Parathyroid adenoma (tissue), 2 donors: ENCODE measurements at regions not wholly inside any gene's neighbourhood (a gene's known extent, or its start where the extent isn't known, plus 50 kb on each side); places are given as distances from the start of the nearest gene placed in this dataset.

Experiments used
- H2AFZ ChIP-seq: fragments of 300-600 bp; sonication (generic); one replicate; pipeline ENCODE4 v1.7.0; 2017; ENCODE audit warnings: antibody characterized with exemption, mild to moderate bottlenecking
- H3K27ac ChIP-seq: fragments of 300-600 bp; sonication (generic); one replicate; pipeline ENCODE4 v1.7.0; 2017
- H3K27me3 ChIP-seq: fragments of 300-600 bp; sonication (generic); one replicate; pipeline ENCODE4 v1.7.0; 2017; ENCODE audit warnings: low read length; ENCODE audit not compliant: control insufficient read depth, insufficient read depth
- H3K36me3 ChIP-seq: fragments of 300-600 bp; sonication (generic); one replicate; pipeline ENCODE4 v1.7.0; 2017; ENCODE audit warnings: low read length; ENCODE audit not compliant: control insufficient read depth, insufficient read depth
- H3K4me1 ChIP-seq: fragments of 300-600 bp; sonication (generic); one replicate; pipeline ENCODE4 v1.7.0; 2017; ENCODE audit warnings: control low read depth
- H3K4me2 ChIP-seq: fragments of 300-600 bp; sonication (generic); one replicate; pipeline ENCODE4 v1.7.0; 2017; ENCODE audit warnings: low read length
- H3K4me3 ChIP-seq: fragments of 300-600 bp; sonication (generic); one replicate; pipeline ENCODE4 v1.7.0; 2017; ENCODE audit warnings: low read depth, low read length
- H3K79me2 ChIP-seq: fragments of 300-600 bp; sonication (generic); one replicate; pipeline ENCODE4 v1.7.0; 2017; ENCODE audit warnings: control low read depth
- H3K9ac ChIP-seq: fragments of 300-600 bp; sonication (generic); one replicate; pipeline ENCODE4 v1.7.0; 2017; ENCODE audit warnings: mild to moderate bottlenecking
- H3K9me3 ChIP-seq: fragments of 300-600 bp; sonication (generic); one replicate; pipeline ENCODE4 v1.7.0; 2017; ENCODE audit warnings: low read length; ENCODE audit not compliant: control insufficient read depth
- TF ChIP-seq, protein P1 (sequence below): fragments of 300-600 bp; sonication (generic); IDR thresholded peaks from one replicate; pipeline ENCODE4 v1.7.0; 2017; ENCODE audit warnings: antibody characterized with exemption, mild to moderate bottlenecking
- donor health status: primary hyperparathyroidism.

DNA sequence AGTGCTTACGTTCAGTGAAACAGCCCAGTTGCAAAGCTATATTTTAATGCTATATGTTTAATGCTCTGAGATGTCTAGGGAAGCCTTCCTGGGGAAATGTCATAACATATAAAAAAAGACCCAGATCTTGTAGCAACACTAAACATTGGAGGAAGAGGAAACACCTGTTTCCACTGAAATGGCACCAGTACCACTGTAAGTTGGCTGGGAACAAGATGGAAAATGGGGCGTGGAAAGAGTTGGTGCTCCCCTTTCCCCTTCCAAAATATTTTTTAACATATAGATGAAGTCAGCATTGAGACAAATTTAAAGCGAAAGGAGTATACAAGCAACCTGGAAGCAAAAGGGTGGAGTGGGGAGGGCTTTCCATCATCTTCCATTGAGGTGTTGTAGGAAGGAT, 289.9 kb upstream of the COL8A1 start:
- H3K4me2 ChIP-seq = no peak overlapping the region
- no peaks in the 10 kb centered on the region for H3K36me3 ChIP-seq
- no peaks in the 10 kb centered on the region for H3K79me2 ChIP-seq
- no peak overlapping the region for H3K9ac ChIP-seq
- no peak overlapping the region for H3K27ac ChIP-seq
- no peaks in the 10 kb centered on the region for H3K9me3 ChIP-seq
- H3K27me3 ChIP-seq = no peaks in the 10 kb centered on the region
- no peak overlapping the region for H2AFZ ChIP-seq
- H3K4me1 ChIP-seq = peaks cover 2% of the 10 kb centered on the region
- no peak overlapping the region for H3K4me3 ChIP-seq
- TF ChIP-seq, protein P1, sequence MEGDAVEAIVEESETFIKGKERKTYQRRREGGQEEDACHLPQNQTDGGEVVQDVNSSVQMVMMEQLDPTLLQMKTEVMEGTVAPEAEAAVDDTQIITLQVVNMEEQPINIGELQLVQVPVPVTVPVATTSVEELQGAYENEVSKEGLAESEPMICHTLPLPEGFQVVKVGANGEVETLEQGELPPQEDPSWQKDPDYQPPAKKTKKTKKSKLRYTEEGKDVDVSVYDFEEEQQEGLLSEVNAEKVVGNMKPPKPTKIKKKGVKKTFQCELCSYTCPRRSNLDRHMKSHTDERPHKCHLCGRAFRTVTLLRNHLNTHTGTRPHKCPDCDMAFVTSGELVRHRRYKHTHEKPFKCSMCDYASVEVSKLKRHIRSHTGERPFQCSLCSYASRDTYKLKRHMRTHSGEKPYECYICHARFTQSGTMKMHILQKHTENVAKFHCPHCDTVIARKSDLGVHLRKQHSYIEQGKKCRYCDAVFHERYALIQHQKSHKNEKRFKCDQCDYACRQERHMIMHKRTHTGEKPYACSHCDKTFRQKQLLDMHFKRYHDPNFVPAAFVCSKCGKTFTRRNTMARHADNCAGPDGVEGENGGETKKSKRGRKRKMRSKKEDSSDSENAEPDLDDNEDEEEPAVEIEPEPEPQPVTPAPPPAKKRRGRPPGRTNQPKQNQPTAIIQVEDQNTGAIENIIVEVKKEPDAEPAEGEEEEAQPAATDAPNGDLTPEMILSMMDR = no peak

DNA sequence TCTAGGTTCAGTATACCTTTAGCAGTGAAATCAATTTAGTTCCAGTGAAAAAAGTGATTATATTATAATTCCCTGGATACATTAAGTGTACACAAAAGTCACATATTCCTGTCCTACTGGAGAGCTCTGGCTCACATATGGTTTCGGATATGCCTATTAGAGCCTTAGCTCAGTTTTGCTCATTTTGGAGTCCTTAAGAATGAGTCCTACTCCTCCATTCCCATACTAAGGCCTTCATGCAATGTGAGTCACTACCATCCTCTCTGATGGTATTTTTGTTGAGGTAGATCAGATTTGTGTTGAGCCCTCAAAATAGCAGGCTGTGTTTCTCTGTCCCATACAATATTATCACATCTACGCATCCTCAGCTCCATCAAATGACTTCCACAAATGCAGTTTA, 294.2 kb upstream of the COL8A1 start:
- Histone ChIP-seq H3K9me3 (no peaks in the 10 kb centered on the region), H3K4me1 (peaks cover 18% of the 10 kb centered on the region), H2AFZ (peak overlapping the region; percentile 8), H3K27ac (no peak overlapping the region), H3K27me3 (no peaks in the 10 kb centered on the region), H3K9ac (no peak overlapping the region), H3K4me2 (no peak overlapping the region), H3K79me2 (no peaks in the 10 kb centered on the region), H3K4me3 (no peak overlapping the region), H3K36me3 (no peaks in the 10 kb centered on the region)
- TF ChIP-seq, protein P1 = no peak

DNA sequence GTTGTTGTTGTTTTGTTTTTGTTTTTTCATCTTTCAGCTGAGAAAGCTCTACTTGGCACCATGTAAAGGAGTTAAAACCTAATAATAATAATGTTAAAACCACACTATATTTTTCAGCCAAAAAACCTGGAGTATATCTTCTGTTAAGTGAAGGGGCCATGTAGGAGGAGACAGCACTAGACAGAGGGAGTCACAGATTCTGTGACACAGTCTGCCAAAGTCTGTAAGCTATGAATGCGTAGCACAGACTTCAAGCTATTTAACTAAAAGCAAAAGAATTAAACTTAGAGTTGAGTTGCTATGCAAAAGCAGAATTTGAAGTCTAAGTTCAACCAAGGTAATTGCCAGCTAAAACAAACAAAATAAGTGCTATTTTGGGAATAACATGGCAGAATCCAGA, 296.0 kb upstream of the COL8A1 start:
- H3K36me3 ChIP-seq = no peaks in the 10 kb centered on the region
- no peaks in the 10 kb centered on the region for H3K27me3 ChIP-seq
- peak overlapping the region; percentile 45 for H3K4me2 ChIP-seq
- no peaks in the 10 kb centered on the region for H3K79me2 ChIP-seq
- no peak overlapping the region for H3K4me3 ChIP-seq
- H2AFZ ChIP-seq = peak overlapping the region; percentile 59
- peaks cover 18% of the 10 kb centered on the region for H3K4me1 ChIP-seq
- H3K27ac ChIP-seq = peak overlapping the region; percentile 80
- no peak overlapping the region for H3K9ac ChIP-seq
- H3K9me3 ChIP-seq = no peaks in the 10 kb centered on the region
- TF ChIP-seq, protein P1 = no peak

DNA sequence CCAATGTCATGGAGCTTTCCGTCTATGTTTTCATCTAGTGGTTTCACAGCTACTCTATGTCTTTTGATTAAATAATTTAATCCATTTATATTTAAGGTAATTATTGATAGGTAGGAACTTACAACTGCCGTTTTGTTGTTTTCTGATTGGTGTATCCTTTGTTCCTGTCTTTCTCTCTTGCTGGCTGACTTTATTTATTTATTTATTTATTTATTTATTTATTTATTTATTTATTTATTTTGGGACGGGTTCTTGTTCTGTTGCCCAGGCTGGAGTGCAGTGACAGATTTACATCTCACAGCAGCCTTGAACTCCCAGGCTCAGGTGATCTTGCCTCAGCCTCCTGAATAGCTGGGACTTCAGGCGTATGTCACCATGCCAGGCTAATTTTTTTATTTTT, 299.2 kb upstream of the COL8A1 start:
- no peaks in the 10 kb centered on the region for H3K27me3 ChIP-seq
- no peak overlapping the region for H3K27ac ChIP-seq
- H3K4me3 ChIP-seq = no peak overlapping the region
- peaks cover 18% of the 10 kb centered on the region for H3K4me1 ChIP-seq
- TF ChIP-seq, protein P1 = no peak
- no peaks in the 10 kb centered on the region for H3K9me3 ChIP-seq
- no peaks in the 10 kb centered on the region for H3K36me3 ChIP-seq
- H2AFZ ChIP-seq = no peak overlapping the region
- no peak overlapping the region for H3K4me2 ChIP-seq
- H3K79me2 ChIP-seq = no peaks in the 10 kb centered on the region
- H3K9ac ChIP-seq = no peak overlapping the region

DNA sequence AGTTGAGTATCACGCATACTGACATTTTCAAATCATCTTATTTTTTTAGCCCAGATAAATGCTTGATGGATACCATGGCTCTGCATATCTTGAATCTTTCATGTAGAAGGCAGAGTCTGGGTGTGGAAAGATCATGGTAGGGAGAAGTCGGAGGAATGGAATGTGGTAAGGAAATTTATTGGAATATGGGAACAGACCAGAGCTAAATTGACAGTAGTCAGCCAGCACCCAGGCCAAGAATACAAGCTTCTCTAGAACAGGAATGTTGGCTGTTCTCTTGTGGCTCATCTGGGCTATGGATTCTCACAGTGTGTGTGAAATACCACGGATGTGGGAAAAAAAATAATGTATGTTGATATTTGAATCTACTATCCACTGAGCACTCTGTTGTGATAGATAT, 305.7 kb upstream of the COL8A1 start:
- no peaks in the 10 kb centered on the region for H3K27me3 ChIP-seq
- peaks cover 8% of the 10 kb centered on the region for H3K4me1 ChIP-seq
- H3K9me3 ChIP-seq = no peaks in the 10 kb centered on the region
- no peak overlapping the region for H3K4me2 ChIP-seq
- no peak overlapping the region for H3K27ac ChIP-seq
- TF ChIP-seq, protein P1 = no peak
- H2AFZ ChIP-seq = no peak overlapping the region
- no peak overlapping the region for H3K9ac ChIP-seq
- no peaks in the 10 kb centered on the region for H3K79me2 ChIP-seq
- no peaks in the 10 kb centered on the region for H3K36me3 ChIP-seq
- H3K4me3 ChIP-seq = no peak overlapping the region
